Naive thymus-derived CD8-positive, alpha-beta T cell (primary cell): ENCODE measurements at regions not wholly inside any gene's neighbourhood (a gene's known extent, or its start where the extent isn't known, plus 50 kb on each side); places are given as distances from the start of the nearest gene placed in this dataset.

Source experiments
- ATAC-seq, 2 donors: fragments of 150-1000 bp; cut with Tn5 transposase in 1 of 2; sonication (Bioruptor Pico), chemical (Tn5 transposase) in 1 of 2; 1 replicate in 1 of 2; 2 replicates in 1 of 2; pipeline ENCODE4 v1.10.0; 2021; ENCODE audit warnings: mild to moderate bottlenecking in 2 of 2, moderate library complexity in 2 of 2
- POLR2A ChIA-PET: fragments of 350-600 bp; sonication (Branson Sonifier 250); formaldehyde crosslinking; loops from one replicate; lab custom pipeline; 2021; ENCODE audit warnings: antibody characterized with exemption; lab: Charles Lee
- DNase-seq, 10 donors: peaks; one replicate each; pipeline versions ENCODE4 v3.0.0 to v3.0.0-alpha.2; 2020 to 2022
- H3K27ac Mint-ChIP-seq, 10 donors: one replicate each; pipeline ENCODE4 v1.8.0; 2020 to 2022; ENCODE audit warnings: mild to moderate bottlenecking in 10 of 10, mixed read lengths in 10 of 10, moderate library complexity in 4 of 10, inconsistent platforms in 1 of 10
- H3K27me3 Mint-ChIP-seq, 5 donors: one replicate each; pipeline ENCODE4 v1.8.0; 2021 to 2022; ENCODE audit warnings: mixed read lengths in 5 of 5
- H3K36me3 Mint-ChIP-seq, 3 donors: one replicate each; pipeline ENCODE4 v1.8.0; 2020 to 2022; ENCODE audit warnings: mixed read lengths in 3 of 3, mild to moderate bottlenecking in 2 of 3, inconsistent platforms in 1 of 3
- H3K4me1 Mint-ChIP-seq, 4 donors: one replicate each; pipeline ENCODE4 v1.8.0; 2021 to 2022; ENCODE audit warnings: mixed read lengths in 4 of 4
- H3K4me3 Mint-ChIP-seq, 10 donors: one replicate each; pipeline ENCODE4 v1.8.0; 2020 to 2022; ENCODE audit warnings: mild to moderate bottlenecking in 10 of 10, mixed read lengths in 10 of 10, moderate library complexity in 6 of 10, inconsistent platforms in 1 of 10
- H3K9me3 Mint-ChIP-seq, 9 donors: one replicate each; pipeline ENCODE4 v1.8.0; 2020 to 2022; ENCODE audit warnings: mixed read lengths in 9 of 9, mild to moderate bottlenecking in 3 of 9, inconsistent platforms in 1 of 9, moderate library complexity in 1 of 9

GRCh38 chr5:88610586-88610985 is 272.4 kb downstream of the MEF2C start:
- DNase-seq (no peak), ATAC-seq (no peak)
- no peak overlapping the region for H3K27ac Mint-ChIP-seq
- H3K9me3 Mint-ChIP-seq: peaks cover 0 to 10% (median 7%) of the 10 kb centered on the region in 9 donors
- POLR2A ChIA-PET: no interaction called here
- H3K4me3 Mint-ChIP-seq: no peak overlapping the region
- no peaks in the 10 kb centered on the region for H3K4me1 Mint-ChIP-seq
- peaks cover 12 to 30% (median 15%) of the 10 kb centered on the region in 5 donors for H3K27me3 Mint-ChIP-seq
- peaks cover 0 to 5% (median 0%) of the 10 kb centered on the region in 3 donors for H3K36me3 Mint-ChIP-seq

GRCh38 chr5:88607492-88607891 is 275.5 kb downstream of the MEF2C start:
- H3K4me1 Mint-ChIP-seq: no peaks in the 10 kb centered on the region
- H3K27ac Mint-ChIP-seq: no peak overlapping the region
- ATAC-seq: no peak
- no peak for DNase-seq
- H3K36me3 Mint-ChIP-seq: no peaks in the 10 kb centered on the region
- H3K27me3 Mint-ChIP-seq: peaks cover 12 to 35% (median 21%) of the 10 kb centered on the region in 5 donors
- H3K4me3 Mint-ChIP-seq: no peak overlapping the region
- POLR2A ChIA-PET: no interaction called here
- peaks cover 0 to 4% (median 0%) of the 10 kb centered on the region in 9 donors for H3K9me3 Mint-ChIP-seq

- DNase-seq (no peak), ATAC-seq (no peak)
- no peaks in the 10 kb centered on the region for H3K4me1 Mint-ChIP-seq
- peaks cover 0 to 6% (median 2%) of the 10 kb centered on the region in 9 donors for H3K9me3 Mint-ChIP-seq
- peaks cover 0 to 8% (median 0%) of the 10 kb centered on the region in 3 donors for H3K36me3 Mint-ChIP-seq
- peaks cover 14 to 28% (median 24%) of the 10 kb centered on the region in 5 donors for H3K27me3 Mint-ChIP-seq
- no peak overlapping the region for H3K27ac Mint-ChIP-seq
- POLR2A ChIA-PET: no interaction called here
- H3K4me3 Mint-ChIP-seq: no peak overlapping the region
These were observed 276.4 kb downstream of the MEF2C start for GRCh38 chr5:88606626-88607025.

GRCh38 chr5:88606173-88606572 is 276.8 kb downstream of the MEF2C start:
- DNase-seq (no peak), ATAC-seq (no peak)
- H3K4me3 Mint-ChIP-seq: no peak overlapping the region
- H3K27me3 Mint-ChIP-seq: peaks cover 12 to 24% (median 21%) of the 10 kb centered on the region in 5 donors
- H3K36me3 Mint-ChIP-seq: peaks cover 0 to 9% (median 0%) of the 10 kb centered on the region in 3 donors
- no peaks in the 10 kb centered on the region for H3K4me1 Mint-ChIP-seq
- H3K27ac Mint-ChIP-seq: no peak overlapping the region
- peaks cover 0 to 9% (median 5%) of the 10 kb centered on the region in 9 donors for H3K9me3 Mint-ChIP-seq
- POLR2A ChIA-PET: no interaction called here

GRCh38 chr5:88602584-88602983 is 280.4 kb downstream of the MEF2C start:
- H3K4me1 Mint-ChIP-seq: no peaks in the 10 kb centered on the region
- POLR2A ChIA-PET: no interaction called here
- no peak for ATAC-seq
- H3K36me3 Mint-ChIP-seq: peaks cover 0 to 9% (median 0%) of the 10 kb centered on the region in 3 donors
- DNase-seq: no peak
- peaks cover 0 to 14% (median 9%) of the 10 kb centered on the region in 9 donors for H3K9me3 Mint-ChIP-seq
- H3K4me3 Mint-ChIP-seq: no peak overlapping the region
- peaks cover 6 to 19% (median 10%) of the 10 kb centered on the region in 5 donors for H3K27me3 Mint-ChIP-seq
- H3K27ac Mint-ChIP-seq: no peak overlapping the region

- DNase-seq (no peak), ATAC-seq (no peak)
- Mint-ChIP-seq H3K9me3 (peaks cover 0 to 15% (median 8%) of the 10 kb centered on the region in 9 donors), H3K4me1 (no peaks in the 10 kb centered on the region), H3K36me3 (peaks cover 0 to 4% (median 0%) of the 10 kb centered on the region in 3 donors), H3K4me3 (no peak overlapping the region), H3K27me3 (peaks cover 3 to 32% (median 10%) of the 10 kb centered on the region in 5 donors), H3K27ac (no peak overlapping the region)
- POLR2A ChIA-PET: no interaction called here
These were observed 288.5 kb downstream of the MEF2C start for GRCh38 chr5:88594441-88594840.

GRCh38 chr5:88588609-88589008 is 294.4 kb downstream of the MEF2C start:
- Mint-ChIP-seq H3K4me3 (no peak overlapping the region), H3K27ac (no peak overlapping the region), H3K9me3 (peaks cover 8 to 38% (median 29%) of the 10 kb centered on the region in 9 donors), H3K4me1 (no peaks in the 10 kb centered on the region), H3K27me3 (peaks cover 8 to 40% (median 15%) of the 10 kb centered on the region in 5 donors), H3K36me3 (peaks cover 0 to 18% (median 0%) of the 10 kb centered on the region in 3 donors)
- POLR2A ChIA-PET: no interaction called here
- DNase-seq: no peak
- no peak for ATAC-seq

GRCh38 chr5:88583471-88583870 is 299.5 kb downstream of the MEF2C start:
- ATAC-seq: no peak
- Mint-ChIP-seq H3K27me3 (peaks cover 0 to 21% (median 16%) of the 10 kb centered on the region in 5 donors), H3K9me3 (peaks cover 2 to 16% (median 12%) of the 10 kb centered on the region in 9 donors), H3K36me3 (peaks cover 0 to 13% (median 0%) of the 10 kb centered on the region in 3 donors), H3K27ac (peak overlapping the region in 1 of 10 donors; percentile 46), H3K4me3 (no peak overlapping the region), H3K4me1 (no peaks in the 10 kb centered on the region)
- POLR2A ChIA-PET: no interaction called here
- DNase-seq: no peak

- POLR2A ChIA-PET: no interaction called here
- Mint-ChIP-seq H3K36me3 (no peaks in the 10 kb centered on the region), H3K27ac (no peak overlapping the region), H3K4me3 (no peak overlapping the region), H3K4me1 (peaks cover 4 to 7% (median 6%) of the 10 kb centered on the region in 4 donors), H3K27me3 (peaks cover 0 to 16% (median 9%) of the 10 kb centered on the region in 5 donors), H3K9me3 (no peaks in the 10 kb centered on the region)
- ATAC-seq (no peak), DNase-seq (no peak)
These were observed 289.7 kb upstream of the TMEM161B start for GRCh38 chr5:88558366-88558765.

GRCh38 chr5:88557881-88558280 is 289.2 kb upstream of the TMEM161B start:
- peaks cover 4 to 7% (median 6%) of the 10 kb centered on the region in 4 donors for H3K4me1 Mint-ChIP-seq
- POLR2A ChIA-PET: no interaction called here
- no peak for DNase-seq

GRCh38 chr5:88557131-88557530 is 288.5 kb upstream of the TMEM161B start:
- no peak overlapping the region for H3K4me3 Mint-ChIP-seq
- DNase-seq (no peak), ATAC-seq (no peak)
- no peaks in the 10 kb centered on the region for H3K9me3 Mint-ChIP-seq
- POLR2A ChIA-PET: no interaction called here
- no peak overlapping the region for H3K27ac Mint-ChIP-seq
- H3K4me1 Mint-ChIP-seq: peaks cover 4 to 7% (median 6%) of the 10 kb centered on the region in 4 donors
- H3K36me3 Mint-ChIP-seq: no peaks in the 10 kb centered on the region
- peaks cover 0 to 16% (median 9%) of the 10 kb centered on the region in 5 donors for H3K27me3 Mint-ChIP-seq

More at GRCh38 chr5:88557881-88558280, 289.2 kb upstream of the TMEM161B start:
- Mint-ChIP-seq H3K4me3 (no peak overlapping the region), H3K36me3 (no peaks in the 10 kb centered on the region), H3K9me3 (no peaks in the 10 kb centered on the region), H3K27ac (no peak overlapping the region), H3K27me3 (peaks cover 0 to 16% (median 9%) of the 10 kb centered on the region in 5 donors)
- no peak for ATAC-seq

GRCh38 chr5:88556406-88556805 is 287.8 kb upstream of the TMEM161B start:
- POLR2A ChIA-PET: no interaction called here

GRCh38 chr5:88555674-88556073 is 287.0 kb upstream of the TMEM161B start:
- peaks cover 0 to 16% (median 8%) of the 10 kb centered on the region in 5 donors for H3K27me3 Mint-ChIP-seq
- H3K36me3 Mint-ChIP-seq: no peaks in the 10 kb centered on the region
- POLR2A ChIA-PET: no interaction called here
- no peak overlapping the region for H3K27ac Mint-ChIP-seq
- H3K9me3 Mint-ChIP-seq: no peaks in the 10 kb centered on the region
- H3K4me1 Mint-ChIP-seq: peaks cover 4 to 7% (median 6%) of the 10 kb centered on the region in 4 donors
- no peak for ATAC-seq
- DNase-seq: no peak
- H3K4me3 Mint-ChIP-seq: no peak overlapping the region

More at GRCh38 chr5:88556406-88556805, 287.8 kb upstream of the TMEM161B start:
- no peak overlapping the region for H3K27ac Mint-ChIP-seq
- no peak overlapping the region for H3K4me3 Mint-ChIP-seq
- no peaks in the 10 kb centered on the region for H3K36me3 Mint-ChIP-seq
- peaks cover 0 to 16% (median 9%) of the 10 kb centered on the region in 5 donors for H3K27me3 Mint-ChIP-seq
- peaks cover 4 to 7% (median 6%) of the 10 kb centered on the region in 4 donors for H3K4me1 Mint-ChIP-seq
- DNase-seq (no peak), ATAC-seq (no peak)
- H3K9me3 Mint-ChIP-seq: no peaks in the 10 kb centered on the region

- Mint-ChIP-seq H3K36me3 (no peaks in the 10 kb centered on the region), H3K27me3 (peaks cover 0 to 16% (median 4%) of the 10 kb centered on the region in 5 donors), H3K27ac (no peak overlapping the region), H3K9me3 (no peaks in the 10 kb centered on the region), H3K4me3 (no peak overlapping the region), H3K4me1 (peaks cover 4 to 7% (median 6%) of the 10 kb centered on the region in 4 donors)
- POLR2A ChIA-PET: no interaction called here
- ATAC-seq (no peak), DNase-seq (no peak)
These were observed 285.3 kb upstream of the TMEM161B start for GRCh38 chr5:88553986-88554385.
